NOMO-1 treated with dmso at 0.1 percent for 144 hours (cell line): ENCODE measurements at regions not wholly inside any gene's neighbourhood (a gene's known extent, or its start where the extent isn't known, plus 50 kb on each side); places are given as distances from the start of the nearest gene placed in this dataset.
"Not testable (repeated sequence)": the region's sequence is repeated elsewhere in the genome, so short reads cannot be mapped to it uniquely, and the experiment has no call there.

Experiments
- DNase-seq: peaks from one replicate; lab custom pipeline; 2025; ENCODE audit not compliant: unreplicated experiment; lab: John Stamatoyannopoulos, UW

DNA sequence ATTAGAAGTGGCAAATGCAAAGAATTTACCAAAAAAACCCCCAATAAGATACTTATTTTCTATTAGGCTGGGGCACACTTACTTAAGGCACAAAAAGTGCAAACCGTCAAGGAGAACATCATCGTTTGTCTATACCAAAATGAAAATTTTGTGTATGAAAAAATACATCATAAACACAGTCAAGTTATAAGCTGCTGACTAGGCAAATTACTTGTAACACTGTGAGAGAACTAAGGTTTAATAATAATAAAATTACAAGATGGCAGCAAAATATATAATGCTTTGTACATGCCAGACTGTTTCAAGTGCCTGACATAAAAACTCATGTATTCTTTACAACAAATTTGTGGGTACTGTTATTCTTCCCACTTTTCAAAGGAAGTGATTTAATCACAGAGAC is 297.2 kb upstream of the CRBN start:
- DNase-seq, result no peak

DNA sequence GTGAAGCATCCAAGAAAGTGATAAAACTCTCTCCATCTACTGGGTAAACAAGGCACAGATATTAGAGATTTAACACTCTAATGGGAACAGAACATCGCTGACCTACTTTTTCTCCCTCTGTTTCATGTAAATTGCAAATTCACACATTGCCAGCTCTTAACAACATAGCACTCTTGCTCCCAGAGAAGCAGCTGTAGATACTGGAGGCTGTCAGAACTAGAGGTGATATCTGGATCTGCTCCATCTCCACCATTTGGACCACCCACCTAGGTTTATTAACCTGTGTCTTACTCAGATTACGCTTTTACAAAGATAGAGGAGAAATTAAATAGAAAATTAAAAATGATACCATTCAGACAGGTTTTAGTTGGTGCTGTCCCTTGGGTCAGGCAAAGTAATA is 289.1 kb upstream of the CRBN start:
- no peak for DNase-seq

DNA sequence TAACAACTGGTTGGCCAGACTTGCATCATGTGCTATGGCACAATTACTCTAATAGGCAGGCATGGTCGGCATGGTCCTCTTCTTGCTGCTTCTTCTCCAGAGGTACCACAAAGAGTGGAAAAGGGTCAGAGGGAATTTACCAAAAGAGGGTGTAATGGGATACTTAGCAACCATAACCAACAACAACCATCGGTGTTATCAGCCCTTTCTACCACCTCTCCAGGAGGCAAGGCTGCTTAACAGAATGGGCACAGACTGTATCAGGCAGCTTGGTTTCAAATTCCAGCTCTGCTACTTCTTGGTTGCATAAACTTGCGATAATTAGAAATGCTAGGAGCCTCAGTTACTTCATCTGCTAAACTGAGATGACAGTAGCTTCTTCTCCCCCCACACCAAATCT is 284.6 kb upstream of the CRBN start:
- no peak for DNase-seq

DNA sequence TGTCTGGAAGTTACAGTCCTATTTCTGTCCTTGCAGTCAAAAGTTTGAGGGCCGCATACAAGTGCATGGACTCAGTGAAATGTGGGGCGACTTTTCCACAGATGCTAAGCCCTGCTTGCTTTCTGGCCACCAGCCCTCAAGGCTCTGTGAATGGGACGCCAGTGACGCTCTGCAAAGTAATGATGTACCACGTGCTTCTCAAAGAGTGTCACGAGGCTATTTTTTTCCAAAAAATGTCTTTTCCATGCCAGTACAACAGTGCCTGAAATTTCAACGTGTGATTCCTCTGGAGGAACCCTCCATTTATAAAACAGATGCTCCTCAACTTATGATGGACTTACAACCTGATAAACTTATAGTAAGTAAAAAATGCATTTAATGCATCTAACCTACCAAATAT is 281.8 kb upstream of the CRBN start:
- no peak for DNase-seq

DNA sequence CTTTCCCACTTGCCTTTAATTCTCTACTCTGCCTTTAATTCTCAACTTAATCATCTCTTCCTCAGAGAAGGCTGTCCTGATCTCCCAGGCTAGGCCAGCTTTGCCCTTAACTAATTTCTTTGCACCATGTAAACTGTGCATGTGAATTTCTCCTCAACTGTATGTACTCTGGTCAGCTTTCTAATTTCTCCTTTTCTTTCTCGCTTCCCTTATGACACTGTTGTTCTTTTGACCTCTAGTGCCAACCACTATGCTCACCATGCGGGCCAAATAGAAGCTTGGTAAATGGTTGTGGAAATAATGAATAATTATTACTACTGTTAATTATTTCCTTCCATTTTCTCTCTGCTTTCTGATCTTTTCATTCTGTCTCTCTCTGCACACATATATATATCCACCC is 269.0 kb upstream of the CRBN start:
- no peak for DNase-seq

DNA sequence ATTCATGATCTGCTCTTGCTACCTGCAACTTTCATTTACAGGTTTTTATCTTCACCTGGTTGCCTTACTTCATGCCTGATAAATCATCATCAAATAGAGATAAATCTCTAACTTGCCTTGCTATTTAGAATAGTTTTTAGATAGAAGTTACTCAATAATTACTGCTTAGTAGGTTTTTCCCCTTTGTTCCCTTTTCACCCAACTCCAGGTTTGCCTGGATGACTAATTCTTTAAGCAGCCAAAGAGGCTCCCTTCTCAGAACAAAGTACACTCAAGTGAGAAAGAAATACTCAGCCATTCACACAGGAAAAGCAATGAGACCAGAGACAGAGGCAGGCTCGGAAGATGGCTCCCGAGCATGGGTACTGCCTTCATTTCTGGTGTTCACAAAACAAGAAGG is 268.1 kb upstream of the CRBN start:
- no peak for DNase-seq

DNA sequence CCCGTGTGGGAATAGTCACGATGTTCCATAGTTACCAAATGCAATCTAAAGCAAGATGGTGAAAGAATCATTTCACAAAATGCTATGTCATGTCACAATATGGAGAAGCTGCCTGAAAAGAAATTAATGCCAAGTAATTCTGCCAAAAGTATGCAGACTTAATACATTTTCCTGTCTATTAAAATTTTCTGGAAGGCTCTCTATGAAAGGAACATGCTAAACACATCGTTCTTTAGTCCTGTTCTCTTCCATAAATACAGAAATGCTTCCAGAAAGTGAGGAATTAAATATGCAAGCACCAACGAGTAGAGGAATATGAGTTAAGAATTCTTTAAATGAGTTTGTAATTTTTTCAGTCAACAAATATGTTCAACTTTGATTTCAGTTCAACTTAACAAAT is 266.8 kb upstream of the CRBN start:
- DNase-seq, result no peak

DNA sequence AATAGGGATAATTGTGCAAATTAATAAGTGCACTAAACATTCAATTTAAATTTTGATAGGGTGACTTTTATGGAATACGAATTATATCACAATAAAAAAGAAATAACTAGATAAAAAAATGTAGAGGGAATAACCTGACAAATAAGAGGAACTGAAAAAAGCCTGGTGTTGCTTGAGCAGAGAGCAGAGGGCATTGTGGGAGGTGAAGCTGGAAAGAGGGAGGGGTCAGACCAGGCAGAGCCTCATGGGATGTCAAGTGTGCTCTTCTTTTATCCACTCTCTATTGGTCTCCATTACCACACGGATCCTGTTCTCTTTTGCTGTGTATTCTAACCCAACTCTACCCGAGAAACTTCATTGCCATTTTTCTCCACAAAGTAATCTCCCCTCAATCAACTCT is 264.0 kb upstream of the CRBN start:
- DNase-seq, result no peak

DNA sequence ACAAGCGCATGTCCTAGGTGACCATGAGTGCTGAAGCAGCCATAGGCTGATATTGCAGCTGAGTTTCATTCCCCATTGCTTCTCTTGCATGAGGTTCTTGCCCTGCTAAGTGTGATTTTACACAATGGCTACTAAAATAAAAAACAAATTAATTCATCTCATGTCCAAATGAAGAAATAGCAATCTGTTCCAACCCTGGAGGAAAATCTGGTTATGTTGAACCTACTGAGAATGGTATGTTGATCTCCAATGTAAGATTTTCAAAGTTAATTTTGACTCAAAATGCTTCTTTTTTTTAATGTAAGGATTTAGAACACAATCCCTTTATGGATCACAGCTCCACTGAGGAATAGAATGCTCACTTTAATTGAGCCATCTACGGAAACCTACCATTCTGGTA is 254.2 kb upstream of the CRBN start:
- DNase-seq, result no peak

DNA sequence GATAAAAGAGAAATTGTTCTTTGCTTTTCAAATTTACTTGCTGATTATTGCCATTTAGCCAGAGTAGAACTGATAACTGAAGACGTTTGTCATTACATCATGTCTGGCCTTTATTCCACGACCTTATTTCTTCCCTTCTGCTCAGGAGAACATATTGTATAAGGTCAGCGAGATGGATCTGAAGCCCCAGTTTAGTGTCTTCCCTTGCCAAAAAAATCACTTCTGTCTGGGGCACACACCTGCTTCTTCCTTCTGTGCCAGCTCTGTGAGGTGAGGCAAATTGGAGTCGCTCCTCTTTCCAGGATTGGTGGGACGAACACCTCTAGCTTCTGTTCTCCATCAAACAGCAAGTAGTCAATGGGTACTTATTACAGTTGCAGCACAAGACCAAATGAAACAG is 250.3 kb upstream of the CRBN start:
- DNase-seq, result no peak

DNA sequence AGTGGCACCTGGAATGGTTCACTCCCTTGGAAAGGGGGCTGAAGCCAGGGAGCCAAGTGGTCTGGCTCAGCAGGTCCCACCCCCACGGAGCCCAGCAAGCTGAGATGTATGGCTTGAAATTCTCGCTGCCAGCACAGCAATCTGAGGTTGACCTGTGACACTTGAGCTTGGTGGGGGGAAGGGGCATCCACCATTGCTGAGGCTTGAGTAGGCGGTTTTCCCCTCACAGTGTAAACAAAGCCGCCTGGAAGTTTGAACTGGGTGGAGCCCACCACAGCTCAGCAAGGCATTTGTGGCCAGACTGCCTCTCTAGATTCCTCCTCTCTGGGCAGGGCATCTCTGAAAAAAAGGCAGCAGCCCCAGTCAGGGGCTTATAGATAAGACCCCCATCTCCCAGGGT is 228.2 kb upstream of the CRBN start:
- DNase-seq, result not testable (repeated sequence)

DNA sequence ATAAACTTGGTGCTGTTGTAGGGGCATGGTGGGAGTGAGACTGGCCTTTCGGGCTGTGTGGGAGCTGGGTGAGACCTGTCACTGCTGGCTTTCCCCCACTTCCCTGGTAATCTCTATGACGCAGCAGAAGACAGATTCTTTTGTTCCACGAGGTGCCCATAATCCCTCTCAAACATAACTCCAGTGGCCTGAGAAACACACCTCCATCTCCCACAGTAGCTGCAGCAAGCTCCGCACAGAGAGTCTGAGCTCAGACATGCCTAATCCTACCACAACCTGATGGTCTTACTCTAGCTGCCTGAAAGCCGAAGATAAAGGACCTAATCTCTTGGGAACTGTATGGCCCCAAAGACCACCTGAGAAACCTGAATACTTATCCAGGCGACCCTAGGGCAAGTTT is 225.6 kb upstream of the CRBN start:
- no peak for DNase-seq

DNA sequence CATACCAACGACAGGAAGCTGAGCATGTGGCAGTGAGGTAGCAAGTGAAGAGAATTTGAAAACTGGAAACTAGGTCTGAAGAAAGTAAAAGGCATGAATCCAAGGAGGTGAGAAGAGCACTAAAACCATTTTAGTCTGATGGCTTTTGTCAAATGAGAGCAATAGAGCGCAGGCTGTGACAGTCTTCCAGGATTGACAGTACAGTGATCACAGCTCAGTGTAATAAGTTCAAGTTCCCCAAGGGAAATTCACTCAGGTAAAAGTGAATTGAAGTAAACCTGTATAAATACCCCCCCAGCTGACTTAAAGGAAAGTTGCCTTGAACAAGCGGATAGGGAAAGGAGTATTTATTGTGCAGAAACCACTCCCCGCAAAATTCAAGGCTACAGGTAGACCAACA is 224.2 kb upstream of the CRBN start:
- no peak for DNase-seq

DNA sequence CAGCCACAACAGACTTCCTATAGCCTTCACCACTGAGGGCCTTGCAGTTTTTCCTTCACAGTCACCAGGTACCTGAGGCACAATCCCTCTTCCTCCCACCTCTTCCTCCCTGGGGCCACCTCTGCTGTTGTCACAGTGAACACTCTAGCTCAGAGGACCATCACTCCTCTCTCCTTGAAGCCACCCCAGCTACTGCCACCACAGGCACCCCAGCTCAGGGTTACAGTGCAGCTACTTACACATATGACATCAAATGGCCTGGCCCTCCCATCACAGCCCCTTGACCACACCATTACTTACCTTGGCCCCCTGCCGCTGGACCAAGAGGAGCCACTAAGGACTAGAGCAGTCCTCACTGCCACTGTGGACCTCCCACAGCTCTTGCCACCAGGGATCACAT is 213.5 kb upstream of the CRBN start:
- DNase-seq, result no peak

DNA sequence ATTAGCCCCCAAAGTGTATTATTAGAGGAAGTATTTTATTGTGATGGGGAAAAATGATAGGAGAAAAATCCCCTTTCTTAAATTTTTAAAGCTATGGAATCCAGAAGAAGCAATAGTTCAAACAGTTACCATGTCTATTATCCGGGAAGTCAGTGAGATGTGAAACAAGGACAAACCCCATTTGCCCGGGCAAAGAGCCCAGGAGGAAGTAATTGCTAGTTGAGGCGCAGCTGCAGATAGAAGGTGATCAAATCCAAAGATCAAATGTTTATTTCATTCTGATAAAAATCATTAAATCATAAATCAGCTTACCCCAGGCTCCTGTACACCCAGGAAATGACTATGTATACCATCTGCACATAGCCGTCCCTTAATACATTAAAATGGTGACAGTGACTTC is 204.0 kb upstream of the CRBN start:
- DNase-seq, result no peak

DNA sequence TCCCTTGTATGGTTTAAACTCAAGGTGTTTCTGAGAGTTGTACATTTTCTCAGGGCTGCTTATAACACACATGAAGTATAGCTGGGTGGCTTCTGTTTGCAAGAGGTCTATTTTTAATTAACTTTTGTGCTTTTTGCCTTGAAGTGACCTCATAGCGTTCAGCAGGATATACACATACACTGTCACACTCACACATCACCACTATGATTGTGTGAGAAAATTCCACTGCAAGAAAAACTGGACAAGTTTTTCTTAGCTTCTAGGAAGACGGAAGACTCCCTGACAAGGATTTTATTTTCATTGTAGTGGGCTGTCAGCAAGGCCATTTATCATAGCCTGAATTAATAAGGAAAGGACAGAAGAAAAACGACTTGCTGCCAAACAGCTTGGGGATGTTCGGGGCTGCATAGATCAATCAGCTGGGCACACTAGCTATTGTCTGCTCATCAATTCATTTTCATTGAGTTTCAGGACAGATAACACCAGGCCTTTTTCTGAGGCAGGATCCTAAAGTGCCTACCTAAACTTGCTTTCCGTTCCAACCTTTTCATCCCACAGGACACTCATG is 192.8 kb upstream of the CRBN start:
- DNase-seq, result no peak

DNA sequence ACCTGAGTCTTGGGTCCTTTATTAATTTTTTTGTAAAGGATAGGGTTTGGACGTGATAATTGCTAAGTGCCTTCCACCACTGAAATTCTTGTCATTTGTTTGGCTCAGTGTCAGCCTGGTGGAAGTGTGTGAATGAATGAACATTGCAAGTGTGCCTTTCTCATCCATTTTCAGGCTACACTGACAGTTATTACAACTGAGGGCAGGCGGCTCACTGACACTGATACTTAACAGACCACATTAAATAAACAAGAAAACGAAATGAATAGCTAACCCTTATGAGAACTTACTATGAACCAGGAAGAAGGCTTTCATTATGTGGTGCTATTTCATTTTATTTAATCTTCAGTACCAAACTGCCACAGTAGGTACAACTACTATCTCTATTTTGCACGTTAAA is 188.8 kb upstream of the CRBN start:
- no peak for DNase-seq

DNA sequence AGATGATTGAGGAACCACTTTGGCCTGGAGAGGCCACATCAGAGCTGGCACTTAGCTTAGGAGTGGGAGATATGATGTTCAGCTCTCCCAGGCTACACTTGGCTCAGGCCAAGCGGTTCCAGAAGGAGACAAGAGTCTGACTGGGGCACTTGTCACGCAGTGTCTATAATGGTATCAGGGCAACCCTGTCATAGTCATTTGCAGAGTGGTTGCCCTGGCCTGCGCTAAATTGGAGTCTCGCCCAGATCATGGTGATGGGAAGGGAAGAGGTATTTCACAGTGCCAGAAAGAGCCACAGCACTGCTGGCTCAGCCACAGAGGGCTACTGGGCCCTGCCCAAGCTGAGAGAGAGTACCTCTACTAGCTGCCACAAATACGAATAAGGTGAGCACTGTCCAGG is 186.9 kb upstream of the CRBN start:
- DNase-seq, result no peak

DNA sequence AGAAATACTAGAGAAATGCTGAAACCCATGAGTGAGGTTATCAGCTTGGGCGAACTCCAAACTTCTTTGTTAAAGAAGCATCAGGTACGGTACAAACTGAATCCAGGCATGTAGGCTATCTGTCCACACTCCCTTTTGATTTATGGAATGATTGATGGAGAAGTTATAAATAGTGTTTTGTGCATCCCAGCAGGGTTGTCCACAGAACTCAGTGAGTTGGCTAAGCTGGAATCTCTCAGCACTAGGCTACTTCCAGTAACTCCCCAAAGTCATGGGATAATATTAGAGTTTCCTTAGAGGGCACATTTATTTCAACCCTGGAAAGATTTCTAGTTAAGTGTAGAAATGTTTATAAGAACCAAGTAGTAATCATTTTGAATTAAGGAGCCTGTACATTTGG is 186.2 kb upstream of the CRBN start:
- no peak for DNase-seq

DNA sequence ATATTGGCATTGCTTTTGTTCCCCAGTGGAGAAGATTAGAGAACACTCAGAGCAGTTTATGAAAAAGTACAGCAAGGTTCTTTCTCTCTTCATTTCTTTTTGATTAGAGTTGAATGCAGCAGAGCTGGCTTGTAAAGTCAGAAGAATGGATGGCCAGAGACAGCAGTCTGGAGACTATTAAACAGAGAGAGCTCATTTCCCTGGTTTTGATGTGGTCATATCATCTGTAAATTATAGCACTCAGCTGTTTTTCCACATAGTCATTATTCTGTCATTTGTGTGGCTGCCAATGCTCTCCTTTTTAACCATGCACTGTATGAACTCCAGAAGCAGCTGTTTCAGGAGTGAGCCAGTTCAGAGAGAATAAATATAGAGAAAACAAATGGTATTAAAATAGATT is 177.4 kb upstream of the CRBN start:
- no peak for DNase-seq

DNA sequence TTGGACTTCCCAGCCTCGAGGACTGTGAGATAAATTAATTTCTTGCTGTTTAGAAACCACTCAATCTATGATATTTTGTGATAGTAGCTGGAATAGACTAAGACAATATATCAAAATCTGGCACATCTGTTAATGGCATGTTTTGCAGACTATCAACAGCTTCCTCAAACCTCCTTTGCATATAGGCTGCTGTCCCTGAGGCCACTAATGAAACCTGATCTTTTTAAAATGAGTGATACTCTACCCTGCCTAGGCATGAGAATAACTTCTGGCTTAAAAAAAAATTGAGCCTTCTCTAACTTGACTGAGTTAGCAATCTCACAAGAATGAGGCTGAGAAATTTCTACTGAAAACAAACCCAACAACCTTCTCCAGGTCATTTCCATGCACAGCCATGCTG is 176.0 kb upstream of the CRBN start:
- DNase-seq, result no peak

DNA sequence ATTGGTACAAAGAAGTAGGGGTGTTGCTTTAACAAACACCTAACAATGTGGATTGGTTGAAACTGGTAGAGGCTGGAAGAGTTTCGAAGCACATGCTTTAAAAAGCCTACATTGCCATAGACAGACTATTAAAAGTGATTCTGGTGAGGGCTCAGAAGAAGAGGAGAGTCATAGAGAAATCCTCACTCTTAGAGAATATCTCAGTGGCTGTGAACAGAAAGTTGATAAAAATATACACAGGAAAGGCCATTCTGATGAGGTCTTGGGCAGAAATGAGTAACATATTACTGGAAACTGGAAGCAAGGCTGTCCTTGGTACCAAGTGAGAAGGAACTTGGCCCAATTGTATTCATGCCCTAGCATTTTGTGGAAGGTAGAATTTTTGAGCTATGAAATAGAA is 173.7 kb upstream of the CRBN start:
- DNase-seq, result no peak

DNA sequence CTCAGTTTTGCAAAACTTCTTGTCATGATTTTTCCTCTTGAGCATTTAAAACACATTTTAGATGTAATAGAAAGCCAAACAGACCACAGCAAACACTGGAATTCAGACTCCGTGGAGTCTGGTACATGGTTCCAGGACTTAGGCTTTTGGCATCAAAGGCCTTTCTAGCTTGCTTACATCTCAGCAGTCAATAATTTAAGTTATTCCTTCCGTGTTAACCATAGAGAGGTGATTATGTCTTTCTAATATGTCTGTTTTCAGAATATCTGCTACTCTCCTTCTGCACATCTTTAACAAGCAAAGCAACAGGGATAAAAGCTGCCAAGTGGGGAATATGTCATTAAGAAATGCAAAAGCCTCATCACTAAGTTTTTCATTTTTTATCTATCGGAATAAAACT is 171.7 kb upstream of the CRBN start:
- no peak for DNase-seq

DNA sequence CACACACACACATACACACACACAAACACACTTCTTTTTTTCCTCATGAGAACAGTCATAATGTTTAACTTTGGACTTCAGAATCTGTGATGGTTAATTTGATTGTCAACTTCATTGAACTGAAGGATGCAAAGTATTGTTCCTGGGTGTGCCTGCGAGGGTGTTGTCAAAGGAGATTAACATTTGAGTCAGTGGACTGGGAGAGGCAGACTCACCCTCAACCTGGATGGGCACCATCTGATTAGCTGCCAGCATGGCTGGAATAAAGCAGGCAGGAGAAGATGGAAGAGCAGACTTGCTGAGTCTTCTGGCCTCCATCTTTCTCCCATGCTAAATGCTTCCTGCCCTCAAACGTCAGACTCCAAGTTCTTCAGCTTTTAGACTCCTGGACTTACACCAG is 167.6 kb upstream of the CRBN start:
- not testable (repeated sequence) for DNase-seq
